Fibroblast of the aortic adventitia (primary cell): ENCODE measurements at regions not wholly inside any gene's neighbourhood (a gene's known extent, or its start where the extent isn't known, plus 50 kb on each side); places are given as distances from the start of the nearest gene placed in this dataset.

Source experiments
- DNase-seq: peaks from one replicate; pipeline ENCODE4 v3.0.0-alpha.2; 2010; ENCODE audit warnings: low read depth
- H3K4me3 ChIP-seq: 2 replicates; pipeline ENCODE4 v1.5.1; 2011; ENCODE audit warnings: low read depth, mild to moderate bottlenecking, control low read depth, low read length, moderate library complexity
- CTCF ChIP-seq: IDR thresholded peaks from 2 replicates; pipeline ENCODE4 v1.5.1; 2011; ENCODE audit warnings: mild to moderate bottlenecking, low read length, control low read depth, inconsistent platforms; ENCODE audit not compliant: insufficient read depth

GRCh38 chr15:96737408-96737807, 406.9 kb downstream of the NR2F2 start:
- DNase-seq, result no peak
- TF ChIP-seq CTCF, result no peak
- H3K4me3 ChIP-seq, result no peak overlapping the region

GRCh38 chr15:96746665-96747064, 416.2 kb downstream of the NR2F2 start:
- TF ChIP-seq CTCF, result no peak
- DNase-seq, result no peak
- no peak overlapping the region for H3K4me3 ChIP-seq

DNA sequence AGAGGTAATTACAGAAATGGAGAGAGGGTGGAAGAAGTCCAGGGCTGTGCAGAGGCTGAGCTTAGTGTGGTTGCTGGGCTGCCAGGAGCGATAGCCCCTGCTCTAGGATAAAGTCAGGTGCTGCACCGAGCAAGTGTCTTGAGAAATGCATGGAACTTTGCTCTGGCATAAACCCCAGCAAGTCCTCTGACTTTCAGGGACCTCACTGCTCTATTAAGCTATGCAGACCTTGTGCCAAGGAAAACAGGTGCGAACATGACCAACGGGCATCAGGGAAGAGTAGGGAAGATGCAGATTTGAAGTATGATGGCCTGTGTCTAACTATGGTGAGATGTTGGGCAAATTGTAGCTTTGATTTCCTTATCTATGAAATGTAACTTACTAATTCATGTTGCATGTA, 416.8 kb downstream of the NR2F2 start:
- TF ChIP-seq CTCF, result no peak
- no peak overlapping the region for H3K4me3 ChIP-seq
- DNase-seq, result no peak

DNA sequence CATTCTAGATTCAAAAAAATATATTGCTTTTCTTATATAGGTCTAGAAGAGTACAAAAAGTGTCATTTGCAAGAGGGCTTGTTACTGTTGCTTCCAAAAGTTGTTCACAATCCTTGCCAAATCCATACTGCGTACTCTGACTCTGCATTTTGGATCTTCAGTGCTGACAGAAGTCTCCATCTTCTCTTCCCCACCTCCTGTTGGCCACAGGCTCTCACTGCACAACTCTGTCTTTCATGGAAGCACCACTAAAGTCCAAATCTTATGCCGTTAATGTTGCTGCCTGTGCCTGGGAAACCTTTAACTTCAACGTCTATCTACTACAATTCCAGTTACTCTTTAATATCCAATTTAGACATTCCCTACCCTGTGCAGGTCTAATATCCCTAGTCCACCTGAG, 419.9 kb downstream of the NR2F2 start:
- no peak for DNase-seq
- TF ChIP-seq CTCF, result no peak
- H3K4me3 ChIP-seq, result no peak overlapping the region

- no peak for TF ChIP-seq CTCF
- H3K4me3 ChIP-seq, result no peak overlapping the region
- no peak for DNase-seq
These were observed 425.6 kb downstream of the NR2F2 start for GRCh38 chr15:96756146-96756545.

GRCh38 chr15:96756656-96757055, 426.2 kb downstream of the NR2F2 start:
- no peak overlapping the region for H3K4me3 ChIP-seq
- DNase-seq, result no peak
- TF ChIP-seq CTCF, result no peak

GRCh38 chr15:96762566-96762965, 432.1 kb downstream of the NR2F2 start:
- no peak overlapping the region for H3K4me3 ChIP-seq
- no peak for TF ChIP-seq CTCF
- no peak for DNase-seq
